ENCODE measurements at regions not wholly inside any gene's neighbourhood (a gene's known extent, or its start where the extent isn't known, plus 50 kb on each side); places are given as distances from the start of the nearest gene placed in this dataset.

GRCh38 chr20:22680031-22680740 lies 95.8 kb upstream of the FOXA2 start:
- Histone ChIP-seq H3K9ac (ENCODE audit: low read depth in 1 of 2, low read length in 2 of 2) (no peak overlapping the region), H3K27ac (ENCODE audit: low read depth, low read length) (no peak overlapping the region), H3K4me3 (ENCODE audit: low read depth in 1 of 2, low read length in 2 of 2) (no peak overlapping the region), H3K27me3 (ENCODE audit: control insufficient read depth in 1 of 2, insufficient read depth in 2 of 2, low read length in 2 of 2) (peaks cover 0 to 4% of the 10 kb centered on the region in 2 donors), H3K9me3 (ENCODE audit: control insufficient read depth in 1 of 2, low read length in 2 of 2) (peaks cover 0 to 4% of the 10 kb centered on the region in 2 donors), H3K4me1 (ENCODE audit: control insufficient read depth in 1 of 2, insufficient read depth in 2 of 2, low read length in 2 of 2) (no peaks in the 10 kb centered on the region), H3K36me3 (ENCODE audit: control insufficient read depth in 1 of 2, insufficient read depth in 2 of 2, low read length in 2 of 2) (no peaks in the 10 kb centered on the region)

DNA sequence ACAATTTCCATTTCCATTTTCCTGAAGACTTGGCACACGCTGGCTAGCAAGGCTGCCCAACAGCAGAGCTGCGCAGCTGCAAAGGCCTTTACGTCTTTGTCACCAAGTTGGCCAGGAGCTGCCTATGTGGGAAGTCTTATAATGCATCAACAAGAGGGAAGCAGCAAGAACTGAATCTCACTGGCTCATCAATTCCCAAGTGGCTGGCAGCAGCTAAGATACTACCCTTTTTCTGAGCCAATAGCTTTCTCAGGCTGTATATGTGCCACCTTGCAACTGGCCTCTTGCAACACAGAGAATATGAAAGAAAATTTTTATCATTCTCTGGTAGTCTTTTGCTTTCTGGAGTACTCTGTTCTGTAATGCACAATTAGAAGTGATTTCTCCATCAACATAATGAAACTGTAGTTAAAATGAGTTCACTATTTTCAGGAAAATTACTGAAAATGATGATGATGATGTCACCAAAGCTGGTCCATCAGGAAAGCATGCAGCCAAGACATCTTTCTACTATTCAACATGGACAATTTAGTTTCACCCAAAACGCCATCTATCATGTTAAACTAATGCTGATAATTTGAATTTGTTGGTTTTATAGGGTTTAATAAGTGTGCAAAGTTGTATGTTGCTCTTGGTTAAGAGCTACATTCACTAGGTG lies 97.3 kb upstream of the FOXA2 start:
- no peak overlapping the region for H3K4me3 ChIP-seq (ENCODE audit: low read depth in 1 of 2, low read length in 2 of 2)
- no peaks in the 10 kb centered on the region for H3K36me3 ChIP-seq (ENCODE audit: control insufficient read depth in 1 of 2, insufficient read depth in 2 of 2, low read length in 2 of 2)
- H3K27me3 ChIP-seq (ENCODE audit: control insufficient read depth in 1 of 2, insufficient read depth in 2 of 2, low read length in 2 of 2) = peaks cover 0 to 4% of the 10 kb centered on the region in 2 donors
- H3K27ac ChIP-seq (ENCODE audit: low read depth, low read length) = no peak overlapping the region
- no peak overlapping the region for H3K9ac ChIP-seq (ENCODE audit: low read depth in 1 of 2, low read length in 2 of 2)
- H3K4me1 ChIP-seq (ENCODE audit: control insufficient read depth in 1 of 2, insufficient read depth in 2 of 2, low read length in 2 of 2) = no peaks in the 10 kb centered on the region
- H3K9me3 ChIP-seq (ENCODE audit: control insufficient read depth in 1 of 2, low read length in 2 of 2) = peaks cover 0 to 4% of the 10 kb centered on the region in 2 donors

DNA sequence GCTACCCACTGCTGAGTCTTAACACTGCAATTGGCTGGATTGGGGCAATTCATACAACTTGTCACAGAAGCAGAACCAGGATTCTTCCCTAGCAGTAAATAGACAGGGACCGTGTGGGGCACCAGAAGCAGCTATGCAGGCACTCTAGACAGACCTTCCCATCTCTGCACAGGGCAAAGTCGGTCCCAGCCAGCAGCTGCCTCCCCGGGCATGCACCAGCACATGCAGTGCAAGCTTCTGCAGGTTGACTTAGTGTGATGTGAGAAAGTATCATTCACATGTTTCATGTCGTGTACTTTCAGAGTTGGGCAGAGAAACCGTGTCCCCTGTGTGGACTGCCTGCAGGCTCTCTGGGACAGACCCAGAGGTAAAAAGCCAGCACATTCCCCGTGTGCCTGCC lies 98.0 kb upstream of the FOXA2 start:
- Histone ChIP-seq H3K27ac (ENCODE audit: low read depth, low read length) (no peak overlapping the region), H3K9ac (ENCODE audit: low read depth in 1 of 2, low read length in 2 of 2) (no peak overlapping the region), H3K27me3 (ENCODE audit: control insufficient read depth in 1 of 2, insufficient read depth in 2 of 2, low read length in 2 of 2) (peaks cover 0 to 4% of the 10 kb centered on the region in 2 donors), H3K9me3 (ENCODE audit: control insufficient read depth in 1 of 2, low read length in 2 of 2) (peaks cover 0 to 4% of the 10 kb centered on the region in 2 donors), H3K36me3 (ENCODE audit: control insufficient read depth in 1 of 2, insufficient read depth in 2 of 2, low read length in 2 of 2) (no peaks in the 10 kb centered on the region), H3K4me1 (ENCODE audit: control insufficient read depth in 1 of 2, insufficient read depth in 2 of 2, low read length in 2 of 2) (no peaks in the 10 kb centered on the region), H3K4me3 (ENCODE audit: low read depth in 1 of 2, low read length in 2 of 2) (no peak overlapping the region)

GRCh38 chr20:22684072-22684762 lies 99.8 kb upstream of the FOXA2 start:
- no peak overlapping the region for H3K9ac ChIP-seq (ENCODE audit: low read depth in 1 of 2, low read length in 2 of 2)
- no peaks in the 10 kb centered on the region for H3K9me3 ChIP-seq (ENCODE audit: control insufficient read depth in 1 of 2, low read length in 2 of 2)
- no peak overlapping the region for H3K4me3 ChIP-seq (ENCODE audit: low read depth in 1 of 2, low read length in 2 of 2)
- no peak overlapping the region for H3K27ac ChIP-seq (ENCODE audit: low read depth, low read length)
- no peaks in the 10 kb centered on the region for H3K4me1 ChIP-seq (ENCODE audit: control insufficient read depth in 1 of 2, insufficient read depth in 2 of 2, low read length in 2 of 2)
- peaks cover 0 to 4% of the 10 kb centered on the region in 2 donors for H3K27me3 ChIP-seq (ENCODE audit: control insufficient read depth in 1 of 2, insufficient read depth in 2 of 2, low read length in 2 of 2)
- no peaks in the 10 kb centered on the region for H3K36me3 ChIP-seq (ENCODE audit: control insufficient read depth in 1 of 2, insufficient read depth in 2 of 2, low read length in 2 of 2)

DNA sequence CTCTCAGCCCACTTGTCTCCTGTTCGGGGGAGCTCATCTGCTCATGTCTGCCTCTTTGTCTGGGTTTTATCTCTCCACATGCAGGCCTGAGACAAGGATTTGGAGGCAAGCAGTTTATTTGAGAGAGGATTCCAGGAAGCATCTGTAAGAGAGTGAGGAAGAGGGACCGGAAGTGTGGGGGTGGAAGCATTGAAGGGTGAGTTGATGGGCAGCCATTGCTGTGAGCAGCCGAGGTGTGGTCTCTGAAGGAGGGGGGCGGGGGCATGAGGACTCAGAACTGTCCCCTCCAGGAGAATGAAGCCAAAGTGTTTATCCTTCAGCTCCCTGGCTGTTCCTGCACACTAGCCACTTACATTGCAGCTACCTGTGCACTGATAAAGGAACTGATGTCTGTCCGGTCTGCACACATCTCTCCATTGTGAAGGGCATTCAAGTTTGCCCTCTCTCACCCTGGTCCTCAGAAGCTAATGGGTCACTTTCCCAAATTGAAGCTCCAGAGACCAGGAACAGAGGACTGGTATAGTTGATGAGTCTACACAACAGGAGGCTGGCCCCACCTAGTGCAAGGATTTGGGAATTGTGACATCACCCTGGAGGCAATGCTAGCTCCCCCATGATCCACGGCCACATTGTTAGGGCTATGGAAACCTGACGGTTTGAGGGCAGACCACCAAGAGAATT lies 100.5 kb upstream of the FOXA2 start:
- Histone ChIP-seq H3K36me3 (ENCODE audit: control insufficient read depth in 1 of 2, insufficient read depth in 2 of 2, low read length in 2 of 2) (no peaks in the 10 kb centered on the region), H3K9ac (ENCODE audit: low read depth in 1 of 2, low read length in 2 of 2) (no peak overlapping the region), H3K4me3 (ENCODE audit: low read depth in 1 of 2, low read length in 2 of 2) (no peak overlapping the region), H3K27me3 (ENCODE audit: control insufficient read depth in 1 of 2, insufficient read depth in 2 of 2, low read length in 2 of 2) (peaks cover 0 to 4% of the 10 kb centered on the region in 2 donors), H3K9me3 (ENCODE audit: control insufficient read depth in 1 of 2, low read length in 2 of 2) (no peaks in the 10 kb centered on the region), H3K27ac (ENCODE audit: low read depth, low read length) (no peak overlapping the region), H3K4me1 (ENCODE audit: control insufficient read depth in 1 of 2, insufficient read depth in 2 of 2, low read length in 2 of 2) (no peaks in the 10 kb centered on the region)

- Histone ChIP-seq H3K9me3 (ENCODE audit: control insufficient read depth in 1 of 2, low read length in 2 of 2) (no peaks in the 10 kb centered on the region), H3K4me1 (ENCODE audit: control insufficient read depth in 1 of 2, insufficient read depth in 2 of 2, low read length in 2 of 2) (no peaks in the 10 kb centered on the region), H3K36me3 (ENCODE audit: control insufficient read depth in 1 of 2, insufficient read depth in 2 of 2, low read length in 2 of 2) (no peaks in the 10 kb centered on the region), H3K27me3 (ENCODE audit: control insufficient read depth in 1 of 2, insufficient read depth in 2 of 2, low read length in 2 of 2) (peaks cover 0 to 4% of the 10 kb centered on the region in 2 donors), H3K4me3 (ENCODE audit: low read depth in 1 of 2, low read length in 2 of 2) (no peak overlapping the region), H3K27ac (ENCODE audit: low read depth, low read length) (no peak overlapping the region), H3K9ac (ENCODE audit: low read depth in 1 of 2, low read length in 2 of 2) (no peak overlapping the region)
Observed at GRCh38 chr20:22686097-22686496, 101.7 kb upstream of the FOXA2 start.

- no peaks in the 10 kb centered on the region for H3K36me3 ChIP-seq (ENCODE audit: control insufficient read depth in 1 of 2, insufficient read depth in 2 of 2, low read length in 2 of 2)
- no peaks in the 10 kb centered on the region for H3K9me3 ChIP-seq (ENCODE audit: control insufficient read depth in 1 of 2, low read length in 2 of 2)
- H3K4me3 ChIP-seq (ENCODE audit: low read depth in 1 of 2, low read length in 2 of 2) = no peak overlapping the region
- H3K27me3 ChIP-seq (ENCODE audit: control insufficient read depth in 1 of 2, insufficient read depth in 2 of 2, low read length in 2 of 2) = peaks cover 0 to 4% of the 10 kb centered on the region in 2 donors
- H3K9ac ChIP-seq (ENCODE audit: low read depth in 1 of 2, low read length in 2 of 2) = no peak overlapping the region
- H3K27ac ChIP-seq (ENCODE audit: low read depth, low read length) = no peak overlapping the region
- H3K4me1 ChIP-seq (ENCODE audit: control insufficient read depth in 1 of 2, insufficient read depth in 2 of 2, low read length in 2 of 2) = peaks cover 0 to 4% of the 10 kb centered on the region in 2 donors
Observed at GRCh38 chr20:22687676-22688349, 103.4 kb upstream of the FOXA2 start.

GRCh38 chr20:22688485-22688884 lies 104.1 kb upstream of the FOXA2 start:
- Histone ChIP-seq H3K4me1 (ENCODE audit: control insufficient read depth in 1 of 2, insufficient read depth in 2 of 2, low read length in 2 of 2) (peaks cover 0 to 4% of the 10 kb centered on the region in 2 donors), H3K27ac (ENCODE audit: low read depth, low read length) (no peak overlapping the region), H3K36me3 (ENCODE audit: control insufficient read depth in 1 of 2, insufficient read depth in 2 of 2, low read length in 2 of 2) (no peaks in the 10 kb centered on the region), H3K9me3 (ENCODE audit: control insufficient read depth in 1 of 2, low read length in 2 of 2) (no peaks in the 10 kb centered on the region), H3K4me3 (ENCODE audit: low read depth in 1 of 2, low read length in 2 of 2) (no peak overlapping the region), H3K9ac (ENCODE audit: low read depth in 1 of 2, low read length in 2 of 2) (no peak overlapping the region), H3K27me3 (ENCODE audit: control insufficient read depth in 1 of 2, insufficient read depth in 2 of 2, low read length in 2 of 2) (peaks cover 0 to 4% of the 10 kb centered on the region in 2 donors)

DNA sequence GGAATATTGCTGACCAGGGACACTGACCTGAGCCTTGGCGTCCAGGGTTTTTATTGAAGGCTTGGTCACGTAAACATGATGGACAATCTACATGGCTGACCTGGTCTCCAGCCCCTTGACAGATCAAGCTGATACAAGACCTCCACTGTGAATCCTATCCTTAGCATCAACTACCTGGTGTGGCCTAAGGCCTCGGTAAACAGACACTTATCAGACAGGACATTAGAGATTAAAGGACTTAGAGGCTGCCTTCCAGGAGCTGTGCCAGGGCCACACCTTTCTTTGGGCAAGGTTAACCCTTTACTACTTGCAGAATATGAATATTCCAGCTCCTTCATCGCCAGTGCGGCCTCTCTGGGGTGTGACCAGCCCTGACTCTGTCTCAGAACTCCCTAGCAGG lies 104.9 kb upstream of the FOXA2 start:
- peaks cover 0 to 4% of the 10 kb centered on the region in 2 donors for H3K27me3 ChIP-seq (ENCODE audit: control insufficient read depth in 1 of 2, insufficient read depth in 2 of 2, low read length in 2 of 2)
- no peak overlapping the region for H3K4me3 ChIP-seq (ENCODE audit: low read depth in 1 of 2, low read length in 2 of 2)
- no peaks in the 10 kb centered on the region for H3K36me3 ChIP-seq (ENCODE audit: control insufficient read depth in 1 of 2, insufficient read depth in 2 of 2, low read length in 2 of 2)
- no peak overlapping the region for H3K9ac ChIP-seq (ENCODE audit: low read depth in 1 of 2, low read length in 2 of 2)
- no peaks in the 10 kb centered on the region for H3K9me3 ChIP-seq (ENCODE audit: control insufficient read depth in 1 of 2, low read length in 2 of 2)
- no peak overlapping the region for H3K27ac ChIP-seq (ENCODE audit: low read depth, low read length)
- peaks cover 0 to 4% of the 10 kb centered on the region in 2 donors for H3K4me1 ChIP-seq (ENCODE audit: control insufficient read depth in 1 of 2, insufficient read depth in 2 of 2, low read length in 2 of 2)
